Urinary bladder (tissue), 3 donors: ENCODE measurements at regions not wholly inside any gene's neighbourhood (a gene's known extent, or its start where the extent isn't known, plus 50 kb on each side); places are given as distances from the start of the nearest gene placed in this dataset.

ENCODE experiments used
- DNase-seq: peaks from one replicate; pipeline ENCODE4 v3.0.0-alpha.2; 2015; ENCODE audit errors: extremely low spot score
- H3K27ac ChIP-seq: one replicate; pipeline ENCODE4 v1.5.1; 2013; ENCODE audit warnings: low read depth, mild to moderate bottlenecking, moderate library complexity
- H3K36me3 ChIP-seq: one replicate; pipeline ENCODE4 v1.6.1; 2013; ENCODE audit warnings: mild to moderate bottlenecking, moderate library complexity; ENCODE audit not compliant: insufficient read depth
- H3K4me1 ChIP-seq: one replicate; pipeline ENCODE4 v1.6.1; 2013; ENCODE audit warnings: mild to moderate bottlenecking, moderate library complexity; ENCODE audit not compliant: insufficient read depth
- H3K4me3 ChIP-seq: one replicate; pipeline ENCODE4 v1.5.1; 2013; ENCODE audit warnings: low read depth, low read length
- WGBS: extraction: QIAGEN DNeasy Blood & Tissue Kit; methylation state at CpG from one replicate; pipeline ENCODE4 v1.1.7; 2013; 5-methylcytosine and 5-hydroxymethylcytosine counted together
- donor health status: healthy with polysubstance abuse.
- donor health status: healthy.

DNA sequence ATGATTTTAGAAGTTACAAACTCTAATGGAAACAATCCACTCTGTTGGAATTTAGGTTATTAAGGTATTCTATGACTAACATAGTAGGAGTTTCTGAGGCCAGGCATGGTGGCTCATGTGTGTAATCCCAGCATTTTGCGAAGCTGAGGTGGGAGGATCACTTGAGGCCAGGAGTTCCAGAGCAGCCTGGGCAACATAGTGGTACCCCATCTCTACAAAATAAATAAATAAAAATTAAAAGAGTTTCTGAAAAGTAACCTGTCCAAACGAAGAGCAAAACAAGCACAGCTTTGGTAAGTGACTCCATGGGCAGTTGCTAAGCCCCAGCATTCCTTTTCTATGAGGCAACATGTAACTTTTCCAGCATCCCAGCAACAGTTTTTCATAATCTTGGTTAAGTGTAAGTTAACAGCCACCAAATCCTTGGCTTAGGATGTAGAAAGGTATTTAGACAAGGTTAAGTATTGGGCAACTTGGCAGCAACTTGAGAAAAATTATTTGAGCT, 86.3 kb downstream of the SOX4 start:
- Histone ChIP-seq H3K4me3 (no peak overlapping the region), H3K27ac (no peak overlapping the region), H3K4me1 (no peaks in the 10 kb centered on the region), H3K36me3 (no peaks in the 10 kb centered on the region)
- no peak for DNase-seq
- WGBS: 61% methylated on average over 2 of the region's 2 CpGs

DNA sequence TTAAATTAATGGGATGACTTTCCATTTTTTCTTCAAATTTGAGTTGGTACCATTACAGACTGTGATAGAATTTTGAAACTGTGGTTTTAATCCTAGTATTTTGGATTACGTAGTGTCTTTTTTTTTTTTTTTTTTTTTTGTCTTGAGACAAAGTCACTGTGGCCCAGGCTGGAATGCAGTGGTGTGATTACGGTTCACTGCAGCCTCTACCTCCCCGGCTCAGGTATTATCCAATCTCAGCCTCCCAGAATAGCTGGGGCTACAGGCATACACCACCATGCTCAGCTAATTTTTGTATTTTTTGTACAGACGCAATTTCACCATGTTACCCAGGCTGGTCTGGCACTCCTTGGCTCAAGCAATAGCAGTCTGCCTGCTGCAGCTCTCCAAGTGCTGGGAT, 87.1 kb downstream of the SOX4 start:
- 89% methylated on average over 4 of the region's 4 CpGs for WGBS
- H3K27ac ChIP-seq: no peak overlapping the region

DNA sequence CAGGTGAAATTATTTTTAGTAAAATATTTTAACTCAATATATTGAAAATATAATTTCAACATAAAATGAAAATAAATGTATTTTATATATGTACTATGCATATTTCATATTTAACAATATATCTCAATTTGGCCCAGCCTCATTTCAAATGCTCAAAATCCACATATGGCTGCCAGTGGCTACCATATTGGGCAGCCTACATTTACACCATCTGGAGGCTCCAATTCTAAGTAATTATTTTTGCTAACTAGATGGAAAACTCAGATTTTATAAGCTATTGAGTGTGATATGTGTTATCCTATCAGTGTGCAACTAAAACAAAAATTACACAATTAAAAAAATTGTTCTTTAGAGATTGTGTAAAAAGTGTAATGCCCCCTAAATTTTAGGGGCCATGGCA, 96.9 kb downstream of the SOX4 start:
- Histone ChIP-seq H3K36me3 (no peaks in the 10 kb centered on the region), H3K4me3 (no peak overlapping the region), H3K27ac (no peak overlapping the region), H3K4me1 (no peaks in the 10 kb centered on the region)
- no peak for DNase-seq

More for the DNA sequence above, 87.1 kb downstream of the SOX4 start:
- H3K4me1 ChIP-seq: no peaks in the 10 kb centered on the region
- H3K4me3 ChIP-seq: no peak overlapping the region
- no peak for DNase-seq
- no peaks in the 10 kb centered on the region for H3K36me3 ChIP-seq

DNA sequence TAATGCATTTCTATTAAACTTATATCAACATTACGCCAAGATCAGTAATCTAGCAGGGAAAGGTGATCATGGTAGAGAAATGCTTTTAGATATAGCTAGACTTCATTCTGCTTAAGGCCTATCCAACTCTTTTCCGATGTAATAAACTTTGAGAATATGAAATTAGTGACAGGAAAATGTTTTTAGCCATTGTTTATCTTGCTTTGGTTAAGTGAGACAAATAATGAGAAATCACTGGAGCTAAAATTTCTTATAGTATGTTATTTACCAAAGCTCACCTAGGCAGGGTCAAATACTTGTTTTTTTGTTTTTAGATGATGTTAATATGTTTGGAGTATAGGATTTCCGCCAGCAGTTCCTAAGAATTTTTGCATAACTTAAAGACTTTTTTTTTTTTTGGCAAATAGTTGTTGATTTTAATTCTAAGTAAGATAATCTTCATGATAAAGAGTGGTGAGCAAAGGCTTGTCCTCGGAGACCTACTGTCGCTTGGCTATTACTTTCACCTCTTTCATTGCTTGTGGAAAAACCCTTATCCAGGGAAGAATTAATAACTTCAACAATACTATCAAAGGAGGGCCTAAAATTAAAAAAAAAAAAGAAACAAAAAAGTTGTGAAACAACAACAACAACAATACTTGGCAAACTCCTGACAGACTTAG, 98.3 kb downstream of the SOX4 start:
- Histone ChIP-seq H3K36me3 (no peaks in the 10 kb centered on the region), H3K4me3 (no peak overlapping the region), H3K4me1 (no peaks in the 10 kb centered on the region), H3K27ac (no peak overlapping the region)
- WGBS: 84% methylated on average over 5 of the region's 5 CpGs
- DNase-seq: no peak

DNA sequence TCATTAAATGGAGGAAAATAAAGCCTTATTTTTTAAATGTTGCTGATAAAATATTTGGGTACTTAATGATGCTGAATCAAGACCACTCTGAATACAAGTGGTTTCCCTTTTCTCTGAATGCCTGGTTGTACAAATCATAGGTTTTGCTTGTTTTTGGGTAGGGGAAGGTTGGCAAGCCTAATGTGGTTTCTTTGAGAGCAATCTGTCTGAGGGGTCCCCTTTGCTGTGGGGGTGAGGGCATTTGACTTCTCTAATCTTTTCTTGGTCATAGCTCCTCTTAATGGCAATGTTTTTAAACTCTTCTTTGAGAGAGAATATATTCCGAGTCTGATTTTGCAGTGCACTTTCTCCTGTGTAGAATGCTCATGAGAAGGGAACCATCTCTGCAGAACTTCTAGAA, 99.2 kb downstream of the SOX4 start:
- Histone ChIP-seq H3K36me3 (no peaks in the 10 kb centered on the region), H3K4me1 (no peaks in the 10 kb centered on the region), H3K27ac (no peak overlapping the region), H3K4me3 (no peak overlapping the region)
- DNase-seq: no peak
- WGBS: 81% methylated on average over 1 of the region's 1 CpG

DNA sequence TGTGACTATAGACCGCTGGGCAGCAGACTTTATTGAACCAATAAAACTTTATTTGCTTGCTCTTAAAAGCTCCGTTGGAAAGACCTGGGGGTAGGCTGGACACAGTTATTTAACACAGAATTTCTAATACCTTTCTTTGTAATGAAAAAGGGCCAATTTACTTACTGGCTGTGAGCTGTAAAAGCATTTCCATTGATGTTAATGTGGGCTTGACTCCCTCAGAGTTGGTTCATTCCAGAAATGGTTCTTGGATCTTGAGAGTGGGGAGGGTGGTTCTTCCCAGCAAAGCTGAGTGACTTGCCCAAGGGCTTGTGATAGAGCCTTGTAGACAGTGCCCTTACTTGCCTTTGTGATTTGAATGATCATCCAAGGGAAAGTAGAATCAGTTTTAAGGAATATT, 100.6 kb downstream of the SOX4 start:
- Histone ChIP-seq H3K4me1 (no peaks in the 10 kb centered on the region), H3K4me3 (no peak overlapping the region), H3K27ac (no peak overlapping the region), H3K36me3 (no peaks in the 10 kb centered on the region)
- no peak for DNase-seq
- WGBS: 83% methylated on average over 2 of the region's 2 CpGs

DNA sequence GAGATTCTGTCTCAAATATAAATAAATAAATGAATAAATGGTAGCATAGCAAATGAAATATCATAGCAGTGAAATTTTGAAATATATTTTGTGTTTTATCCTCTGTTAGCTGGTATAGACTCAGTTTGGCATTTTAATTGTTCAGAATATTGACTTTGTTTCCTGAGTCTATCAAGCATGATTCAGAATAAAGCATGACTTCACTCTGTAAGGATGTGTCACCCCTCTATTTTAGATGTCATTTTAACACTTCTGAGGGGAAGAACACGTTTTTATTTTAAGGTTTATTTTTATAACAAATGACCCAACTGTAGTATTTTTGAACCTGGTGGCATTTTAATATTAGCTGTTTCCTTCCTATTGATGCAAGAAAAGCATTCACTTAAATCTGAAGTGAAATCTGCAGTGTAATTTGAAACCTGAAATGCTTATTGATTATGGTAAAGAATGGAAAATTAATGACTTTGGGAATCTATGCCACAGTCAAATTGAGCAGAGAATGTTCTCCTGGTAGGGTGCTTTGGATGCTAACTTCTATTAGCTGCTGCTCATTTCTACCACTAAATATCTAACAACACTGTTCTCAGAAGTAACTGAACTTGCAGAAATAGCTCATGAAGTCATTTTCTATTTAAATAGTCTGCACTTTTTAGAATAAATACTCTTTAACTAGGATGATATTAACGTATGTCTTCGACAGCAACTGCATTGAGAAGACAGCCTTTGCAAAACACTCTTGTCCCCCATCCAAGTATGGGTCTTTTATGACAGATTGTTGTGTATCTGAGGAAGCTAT, 114.2 kb downstream of the SOX4 start:
- Histone ChIP-seq H3K36me3 (no peaks in the 10 kb centered on the region), H3K4me1 (no peaks in the 10 kb centered on the region), H3K27ac (no peak overlapping the region), H3K4me3 (no peak overlapping the region)
- 44% methylated on average over 3 of the region's 3 CpGs for WGBS
- no peak for DNase-seq

DNA sequence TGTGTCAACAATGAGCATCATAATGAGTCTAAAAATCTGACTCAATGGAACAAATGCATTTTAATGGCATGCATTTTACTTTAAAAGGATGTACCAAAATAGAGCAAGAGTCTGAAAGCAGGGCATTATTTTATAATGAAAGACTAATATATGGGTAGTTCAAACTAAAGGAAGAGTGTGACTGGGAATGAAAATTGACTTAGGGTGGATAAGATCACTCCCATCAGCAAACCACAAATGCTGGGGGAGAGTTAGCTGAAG, 114.7 kb downstream of the SOX4 start:
- DNase-seq: no peak
- H3K36me3 ChIP-seq: no peaks in the 10 kb centered on the region
- H3K4me1 ChIP-seq: no peaks in the 10 kb centered on the region
- H3K27ac ChIP-seq: no peak overlapping the region
- no peak overlapping the region for H3K4me3 ChIP-seq

DNA sequence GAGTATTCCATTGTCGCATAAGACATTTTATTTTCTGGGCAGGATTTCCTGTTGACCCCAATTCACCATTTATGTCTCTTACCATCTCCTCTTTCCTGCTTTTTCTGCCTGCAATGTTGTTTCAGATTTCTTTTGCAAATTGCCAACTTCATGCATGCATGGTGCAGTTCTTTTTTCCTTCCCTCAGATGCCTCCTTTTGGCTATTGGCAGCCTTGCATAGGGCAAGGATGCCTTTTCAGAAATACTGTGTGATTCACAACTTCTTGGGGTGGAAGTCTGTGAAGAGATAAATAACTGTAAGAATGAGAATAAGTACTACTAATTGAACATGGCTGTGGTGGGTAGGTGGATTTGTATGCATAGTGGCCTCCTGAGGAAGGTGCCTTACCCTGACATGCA, 116.7 kb downstream of the SOX4 start:
- H3K36me3 ChIP-seq: no peaks in the 10 kb centered on the region
- no peak for DNase-seq
- 74% methylated on average over 1 of the region's 1 CpG for WGBS
- no peak overlapping the region for H3K27ac ChIP-seq
- H3K4me1 ChIP-seq: no peaks in the 10 kb centered on the region
- no peak overlapping the region for H3K4me3 ChIP-seq

DNA sequence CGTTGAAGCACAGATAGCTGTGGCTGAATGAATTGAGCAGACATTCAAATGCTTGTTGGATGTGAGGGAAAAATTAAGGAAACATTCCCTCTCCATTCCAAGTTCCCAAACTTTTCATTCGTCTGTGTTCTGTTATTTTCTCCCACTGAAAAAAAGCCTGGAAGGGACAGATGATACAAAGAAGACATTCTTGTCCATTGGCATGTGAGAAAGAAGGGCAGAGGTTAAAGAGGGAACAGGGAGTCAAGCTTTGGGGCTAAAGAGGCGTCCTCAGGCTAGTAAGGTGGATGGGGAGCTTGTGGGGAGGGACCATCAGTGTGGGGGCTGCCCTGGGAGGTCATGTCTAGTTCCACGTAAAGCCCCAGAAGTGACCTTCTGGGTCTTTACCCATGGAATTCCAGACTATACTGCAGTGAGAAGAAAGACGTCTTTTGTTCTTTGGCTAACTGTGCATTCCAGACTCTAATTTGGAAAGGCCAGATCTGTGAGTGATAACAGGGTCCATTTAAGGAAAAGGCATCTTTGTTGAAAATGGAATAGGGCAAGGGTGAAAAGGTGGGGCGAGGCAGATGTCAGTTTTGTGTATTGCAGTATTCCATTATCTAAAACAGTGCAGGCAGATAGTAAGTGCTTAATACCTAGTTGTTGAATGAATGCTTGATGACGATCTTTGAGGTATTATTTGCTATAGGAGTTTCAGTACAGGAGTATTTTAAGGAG, 117.5 kb downstream of the SOX4 start:
- Histone ChIP-seq H3K4me1 (no peaks in the 10 kb centered on the region), H3K36me3 (no peaks in the 10 kb centered on the region), H3K27ac (no peak overlapping the region), H3K4me3 (no peak overlapping the region)
- 67% methylated on average over 7 of the region's 7 CpGs for whole genome bisulfite sequencing
- no peak for DNase-seq

DNA sequence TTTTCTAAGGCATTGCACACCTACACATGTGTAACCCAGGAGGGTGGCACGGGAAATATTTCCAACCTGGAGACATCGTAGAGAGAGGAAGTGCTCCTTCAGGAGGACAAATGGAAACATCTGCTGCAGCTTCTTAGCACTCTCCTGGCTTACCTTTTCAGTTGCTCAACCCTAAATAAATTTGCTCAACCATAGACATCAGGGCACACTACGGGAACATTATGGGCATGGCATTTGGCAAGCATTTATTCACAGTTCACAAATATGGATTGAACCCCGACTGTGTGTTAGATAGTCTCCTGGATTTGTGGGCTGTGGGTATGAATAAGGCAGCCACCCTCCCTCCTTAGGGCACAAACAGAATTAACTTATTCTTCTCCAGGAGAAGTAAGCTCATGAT, 118.7 kb downstream of the SOX4 start:
- Histone ChIP-seq H3K36me3 (no peaks in the 10 kb centered on the region), H3K4me1 (no peaks in the 10 kb centered on the region), H3K27ac (no peak overlapping the region), H3K4me3 (no peak overlapping the region)
- DNase-seq: no peak
- 90% methylated on average over 4 of the region's 4 CpGs for WGBS

DNA sequence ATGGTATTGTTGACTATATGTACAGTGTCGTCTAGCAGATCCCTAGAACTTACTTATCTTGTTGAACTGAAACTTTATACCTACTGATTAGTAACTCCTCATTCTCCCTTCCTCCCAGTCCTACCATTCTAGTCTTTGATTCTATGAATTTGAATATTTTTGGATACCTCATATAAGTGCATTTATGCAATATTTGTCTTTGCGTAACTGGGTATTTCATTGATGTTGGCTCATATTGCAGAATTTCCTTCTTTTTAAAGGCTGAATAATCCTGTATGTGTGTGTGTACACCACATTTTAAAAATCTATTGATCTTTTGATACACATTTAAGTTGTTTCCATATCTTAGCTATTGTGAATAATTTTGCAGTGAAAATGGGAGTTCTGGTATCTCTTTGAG, 119.9 kb downstream of the SOX4 start:
- DNase-seq: no peak
- H3K27ac ChIP-seq: no peak overlapping the region
- no peaks in the 10 kb centered on the region for H3K4me1 ChIP-seq
- no peaks in the 10 kb centered on the region for H3K36me3 ChIP-seq
- WGBS: 66% methylated on average over 2 of the region's 2 CpGs
- no peak overlapping the region for H3K4me3 ChIP-seq

DNA sequence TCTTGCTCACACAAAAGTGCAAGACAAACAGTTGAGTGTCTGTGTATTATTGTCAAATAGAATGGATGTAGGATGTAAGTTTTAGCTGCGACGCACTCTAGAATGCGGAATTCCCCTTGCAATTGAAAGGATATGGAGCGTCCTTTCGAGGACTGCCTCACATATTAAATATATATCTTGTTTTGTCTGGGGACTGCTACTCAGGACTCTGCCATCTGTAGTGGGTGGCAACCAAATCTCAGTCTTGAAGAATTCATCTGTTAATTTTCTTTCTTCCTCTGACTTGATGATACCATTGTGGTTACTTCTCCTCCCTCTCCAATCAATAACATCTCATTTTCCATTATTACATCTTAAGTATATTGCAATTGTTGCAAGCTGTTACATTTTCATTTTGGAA, 121.6 kb downstream of the SOX4 start:
- H3K36me3 ChIP-seq: no peaks in the 10 kb centered on the region
- no peak overlapping the region for H3K27ac ChIP-seq
- DNase-seq: no peak
- 90% methylated on average over 5 of the region's 5 CpGs for WGBS
- H3K4me3 ChIP-seq: no peak overlapping the region
- H3K4me1 ChIP-seq: no peaks in the 10 kb centered on the region

DNA sequence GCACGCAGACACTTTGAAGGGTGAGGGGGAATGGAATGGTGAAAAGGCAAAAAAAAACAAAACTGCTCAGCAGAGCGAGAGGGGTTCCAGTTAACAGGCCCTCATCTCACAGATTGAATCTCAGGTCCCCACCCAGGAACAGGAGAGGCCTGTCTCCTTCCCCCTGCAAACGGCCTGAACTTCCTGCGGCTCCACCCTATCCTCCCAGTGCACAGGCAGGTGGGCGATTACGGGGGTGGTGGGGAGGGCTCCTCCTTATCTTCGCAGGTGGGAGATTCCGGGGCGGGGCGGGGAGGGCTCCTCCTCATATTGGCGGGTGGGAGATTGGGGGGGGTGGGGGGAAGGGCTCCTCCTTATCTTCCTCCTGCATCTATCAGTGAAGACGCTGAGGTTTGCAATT, 129.0 kb downstream of the SOX4 start:
- Histone ChIP-seq H3K4me1 (no peaks in the 10 kb centered on the region), H3K4me3 (no peak overlapping the region), H3K36me3 (no peaks in the 10 kb centered on the region), H3K27ac (no peak overlapping the region)
- WGBS: 66% methylated on average over 12 of the region's 12 CpGs
- no peak for DNase-seq
